MM.1S (cell line): ENCODE measurements at regions not wholly inside any gene's neighbourhood (a gene's known extent, or its start where the extent isn't known, plus 50 kb on each side); places are given as distances from the start of the nearest gene placed in this dataset.

Source experiments
- DNase-seq: peaks from one replicate; pipeline ENCODE4 v3.0.0-alpha.2; 2015
- H2AFZ ChIP-seq: fragments of 300-600 bp; sonication (generic); 2 replicates; pipeline ENCODE4 v1.6.0; 2016; ENCODE audit warnings: antibody characterized with exemption, low read length
- H3F3A ChIP-seq: fragments of 300-600 bp; sonication (generic); 2 replicates; pipeline ENCODE4 v1.6.1; 2016; ENCODE audit warnings: mild to moderate bottlenecking, antibody characterized with exemption, low read length, moderate library complexity, mixed read lengths; ENCODE audit not compliant: insufficient read depth
- H3K27ac ChIP-seq: fragments of 300-600 bp; sonication (generic); 2 replicates; pipeline ENCODE4 v1.5.1; 2016; ENCODE audit warnings: mild to moderate bottlenecking, low read length
- H3K27me3 ChIP-seq: fragments of 300-600 bp; sonication (generic); replicated peaks from 2 replicates; pipeline ENCODE4 v1.6.0; 2016; ENCODE audit warnings: low read length; ENCODE audit not compliant: insufficient read depth
- H3K36me3 ChIP-seq: fragments of 300-600 bp; sonication (generic); replicated peaks from 2 replicates; pipeline ENCODE4 v1.6.1; 2016; ENCODE audit warnings: mild to moderate bottlenecking, low read length, mixed read lengths; ENCODE audit not compliant: insufficient read depth
- H3K4me1 ChIP-seq: fragments of 300-600 bp; sonication (generic); 2 replicates; pipeline ENCODE4 v1.6.1; 2016; ENCODE audit warnings: low read length, mixed read lengths
- H3K4me2 ChIP-seq: fragments of 300-600 bp; sonication (generic); 2 replicates; pipeline ENCODE4 v1.6.0; 2016; ENCODE audit warnings: low read depth, low read length
- H3K4me3 ChIP-seq: fragments of 300-600 bp; sonication (generic); 2 replicates; pipeline ENCODE4 v1.5.1; 2016; ENCODE audit warnings: low read length, mixed read lengths
- H3K79me2 ChIP-seq: fragments of 300-600 bp; sonication (generic); 2 replicates; pipeline ENCODE4 v1.6.1; 2016; ENCODE audit warnings: mixed run types, low read length, mixed read lengths
- H3K9ac ChIP-seq: fragments of 300-600 bp; sonication (generic); 2 replicates; pipeline ENCODE4 v1.6.1; 2016; ENCODE audit warnings: low read length, mixed read lengths
- H3K9me2 ChIP-seq: fragments of 300-600 bp; sonication (generic); replicated peaks from 2 replicates; pipeline ENCODE4 v1.6.1; 2016; ENCODE audit warnings: mild to moderate bottlenecking, low read length, mixed read lengths; ENCODE audit not compliant: insufficient read depth
- H3K9me3 ChIP-seq: fragments of 300-600 bp; sonication (generic); replicated peaks from 2 replicates; pipeline ENCODE4 v1.6.1; 2016; ENCODE audit warnings: mild to moderate bottlenecking, low read length, mixed read lengths; ENCODE audit not compliant: insufficient read depth
- H4K20me1 ChIP-seq: fragments of 300-600 bp; sonication (generic); 2 replicates; pipeline ENCODE4 v1.6.1; 2016; ENCODE audit warnings: mild to moderate bottlenecking, low read length, moderate library complexity, mixed read lengths; ENCODE audit not compliant: insufficient read depth
- EZH2 ChIP-seq: fragments of 300-600 bp; sonication (generic); optimal IDR thresholded peaks from 2 replicates; pipeline ENCODE3; 2017; ENCODE audit warnings: low read depth, mild to moderate bottlenecking, antibody characterized with exemption, low read length, mixed read lengths
- EZH2phosphoT487 ChIP-seq: fragments of 300-600 bp; sonication (generic); IDR thresholded peaks from 2 replicates; pipeline ENCODE4 v1.6.1; 2018; ENCODE audit warnings: antibody characterized with exemption, low read length
- TF ChIP-seq, protein P1 (sequence below): fragments of 300-600 bp; sonication (generic); IDR thresholded peaks from 2 replicates; pipeline ENCODE4 v1.5.1; 2016; ENCODE audit warnings: antibody characterized with exemption, low read length, mixed read lengths

DNA sequence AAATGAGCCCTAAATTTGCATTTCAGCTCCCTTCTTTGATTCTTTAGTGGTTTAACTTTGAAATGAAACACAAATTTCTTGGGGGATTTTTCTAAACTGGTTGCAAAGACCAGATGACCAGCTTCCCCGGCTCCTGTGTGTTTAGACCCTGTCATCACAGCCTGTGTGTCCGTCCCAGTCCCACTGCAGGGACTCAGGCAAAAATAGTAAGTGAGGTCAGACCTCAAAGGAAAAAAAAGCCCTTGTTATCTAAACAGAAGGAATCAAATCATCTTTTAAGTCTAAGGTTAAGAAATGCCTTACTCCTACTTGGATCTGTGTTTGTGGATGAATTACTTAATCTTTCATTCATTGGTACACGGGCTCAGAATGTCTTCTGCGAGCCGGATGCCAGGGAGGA is 423.7 kb downstream of the LPIN1 start:
- H3F3A ChIP-seq, result no peaks in the 10 kb centered on the region
- H3K4me3 ChIP-seq, result no peak overlapping the region
- H3K9me2 ChIP-seq, result no peaks in the 10 kb centered on the region
- DNase-seq, result no peak
- no peaks in the 10 kb centered on the region for H3K27me3 ChIP-seq
- no peaks in the 10 kb centered on the region for H3K9me3 ChIP-seq
- H4K20me1 ChIP-seq, result no peaks in the 10 kb centered on the region
- H2AFZ ChIP-seq, result no peak overlapping the region
- TF ChIP-seq, protein P1, sequence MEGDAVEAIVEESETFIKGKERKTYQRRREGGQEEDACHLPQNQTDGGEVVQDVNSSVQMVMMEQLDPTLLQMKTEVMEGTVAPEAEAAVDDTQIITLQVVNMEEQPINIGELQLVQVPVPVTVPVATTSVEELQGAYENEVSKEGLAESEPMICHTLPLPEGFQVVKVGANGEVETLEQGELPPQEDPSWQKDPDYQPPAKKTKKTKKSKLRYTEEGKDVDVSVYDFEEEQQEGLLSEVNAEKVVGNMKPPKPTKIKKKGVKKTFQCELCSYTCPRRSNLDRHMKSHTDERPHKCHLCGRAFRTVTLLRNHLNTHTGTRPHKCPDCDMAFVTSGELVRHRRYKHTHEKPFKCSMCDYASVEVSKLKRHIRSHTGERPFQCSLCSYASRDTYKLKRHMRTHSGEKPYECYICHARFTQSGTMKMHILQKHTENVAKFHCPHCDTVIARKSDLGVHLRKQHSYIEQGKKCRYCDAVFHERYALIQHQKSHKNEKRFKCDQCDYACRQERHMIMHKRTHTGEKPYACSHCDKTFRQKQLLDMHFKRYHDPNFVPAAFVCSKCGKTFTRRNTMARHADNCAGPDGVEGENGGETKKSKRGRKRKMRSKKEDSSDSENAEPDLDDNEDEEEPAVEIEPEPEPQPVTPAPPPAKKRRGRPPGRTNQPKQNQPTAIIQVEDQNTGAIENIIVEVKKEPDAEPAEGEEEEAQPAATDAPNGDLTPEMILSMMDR, result no peak
- TF ChIP-seq EZH2phosphoT487 (no peak), EZH2 (no peak)
- H3K4me2 ChIP-seq, result no peak overlapping the region
- H3K9ac ChIP-seq, result no peak overlapping the region
- H3K27ac ChIP-seq, result no peak overlapping the region
- no peaks in the 10 kb centered on the region for H3K79me2 ChIP-seq
- no peaks in the 10 kb centered on the region for H3K4me1 ChIP-seq
- no peaks in the 10 kb centered on the region for H3K36me3 ChIP-seq

DNA sequence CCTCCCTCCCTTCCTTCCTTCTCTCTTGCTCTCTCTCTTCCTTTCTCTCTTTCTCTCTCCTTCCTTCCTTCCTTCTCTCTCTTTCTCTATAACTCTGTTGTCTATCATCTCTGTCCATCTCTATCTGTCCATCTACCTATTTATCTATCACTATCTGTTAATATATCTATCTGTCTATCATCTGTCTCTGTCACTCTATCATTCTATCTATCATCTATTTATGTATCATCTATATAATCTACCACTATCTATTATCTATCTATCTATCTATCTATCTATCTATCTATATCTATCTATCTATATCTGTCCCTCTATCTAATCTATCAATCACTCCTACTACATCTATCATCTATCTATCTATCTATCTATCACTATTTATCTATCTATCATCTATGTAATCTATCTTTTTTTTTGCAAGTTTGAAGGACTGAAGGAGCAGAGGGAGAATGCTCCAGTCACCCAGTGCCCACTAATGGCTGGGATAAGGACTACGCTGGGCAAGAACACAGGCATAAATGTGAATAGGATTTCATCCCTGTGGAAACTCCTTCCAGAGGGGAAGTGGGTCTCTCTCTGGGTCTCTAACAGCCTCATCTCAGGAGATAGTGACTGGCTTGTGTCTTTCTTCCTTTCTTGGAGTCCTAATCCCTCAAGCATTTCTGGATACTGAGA is 427.0 kb downstream of the LPIN1 start:
- Histone ChIP-seq H3F3A (no peaks in the 10 kb centered on the region), H2AFZ (no peak overlapping the region), H3K4me1 (no peaks in the 10 kb centered on the region), H3K9ac (no peak overlapping the region), H3K27ac (no peak overlapping the region), H3K36me3 (no peaks in the 10 kb centered on the region), H3K9me2 (no peaks in the 10 kb centered on the region), H3K4me2 (no peak overlapping the region), H3K79me2 (no peaks in the 10 kb centered on the region), H4K20me1 (no peaks in the 10 kb centered on the region), H3K4me3 (no peak overlapping the region), H3K9me3 (no peaks in the 10 kb centered on the region), H3K27me3 (no peaks in the 10 kb centered on the region)
- TF ChIP-seq EZH2phosphoT487 (no peak), EZH2 (no peak)
- TF ChIP-seq, protein P1, result no peak
- no peak for DNase-seq

DNA sequence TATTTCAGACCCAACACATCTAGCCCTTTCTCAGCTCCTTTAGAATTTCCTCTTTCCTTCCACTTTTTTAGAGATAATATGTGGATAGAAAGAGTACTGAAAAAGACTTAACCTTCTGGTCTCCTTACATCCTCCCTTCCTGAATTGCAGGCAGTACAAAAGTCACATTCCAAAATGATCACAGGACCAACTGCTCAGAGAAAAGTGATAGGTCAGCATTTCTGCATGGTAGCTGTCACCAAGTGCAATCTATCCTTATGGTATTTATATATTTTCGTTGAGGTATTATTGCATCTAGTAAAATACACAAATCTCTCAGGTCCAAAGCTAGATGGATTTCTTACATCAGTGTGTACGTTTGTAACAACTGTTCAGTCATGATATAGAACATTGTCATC is 427.5 kb downstream of the LPIN1 start:
- Histone ChIP-seq H3K4me2 (no peak overlapping the region), H3K9me3 (no peaks in the 10 kb centered on the region), H3F3A (no peaks in the 10 kb centered on the region), H3K79me2 (no peaks in the 10 kb centered on the region), H2AFZ (no peak overlapping the region), H4K20me1 (no peaks in the 10 kb centered on the region), H3K9ac (no peak overlapping the region), H3K4me1 (no peaks in the 10 kb centered on the region), H3K36me3 (no peaks in the 10 kb centered on the region), H3K27me3 (no peaks in the 10 kb centered on the region), H3K9me2 (no peaks in the 10 kb centered on the region), H3K27ac (no peak overlapping the region), H3K4me3 (no peak overlapping the region)
- TF ChIP-seq EZH2, result no peak
- TF ChIP-seq EZH2phosphoT487, result no peak
- TF ChIP-seq, protein P1, result no peak
- no peak for DNase-seq
